ENCODE measurements at regions not wholly inside any gene's neighbourhood (a gene's known extent, or its start where the extent isn't known, plus 50 kb on each side); places are given as distances from the start of the nearest gene placed in this dataset.
"Not testable (repeated sequence)": the region's sequence is repeated elsewhere in the genome, so short reads cannot be mapped to it uniquely, and the experiment has no call there.

DNA sequence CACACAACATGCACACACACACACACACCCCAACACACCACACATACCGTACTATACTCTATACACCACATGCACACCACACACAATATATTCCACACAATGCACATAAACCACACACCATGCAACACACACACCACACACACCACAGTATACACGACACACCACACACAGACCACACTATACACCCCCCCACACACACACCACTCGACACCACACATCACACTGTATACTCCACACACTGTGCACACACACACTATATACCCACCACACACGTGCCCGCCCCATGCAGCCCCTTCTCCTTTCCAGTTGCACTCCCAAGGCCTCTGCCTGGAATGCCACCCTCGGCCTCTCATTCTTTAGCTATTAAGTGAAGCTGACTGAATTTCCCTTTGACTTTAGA lies 148.2 kb upstream of the NOCT start:
- no peak for TF ChIP-seq CTCF (IDR thresholded peaks at IDR 0.05; ENCODE audit: insufficient read depth, low read depth, low read length, missing control alignments)
- no peak overlapping the region for H3K4me3 ChIP-seq (ENCODE audit: low read depth, low read length)
- DNase-seq (ENCODE audit: low read depth), result no peak

GRCh38 chr4:138866314-138866713 lies 149.3 kb upstream of the NOCT start:
- no peak overlapping the region for H3K4me3 ChIP-seq (ENCODE audit: low read depth, low read length)
- no peak for TF ChIP-seq CTCF (IDR thresholded peaks at IDR 0.05; ENCODE audit: insufficient read depth, low read depth, low read length, missing control alignments)
- DNase-seq (ENCODE audit: low read depth), result no peak

DNA sequence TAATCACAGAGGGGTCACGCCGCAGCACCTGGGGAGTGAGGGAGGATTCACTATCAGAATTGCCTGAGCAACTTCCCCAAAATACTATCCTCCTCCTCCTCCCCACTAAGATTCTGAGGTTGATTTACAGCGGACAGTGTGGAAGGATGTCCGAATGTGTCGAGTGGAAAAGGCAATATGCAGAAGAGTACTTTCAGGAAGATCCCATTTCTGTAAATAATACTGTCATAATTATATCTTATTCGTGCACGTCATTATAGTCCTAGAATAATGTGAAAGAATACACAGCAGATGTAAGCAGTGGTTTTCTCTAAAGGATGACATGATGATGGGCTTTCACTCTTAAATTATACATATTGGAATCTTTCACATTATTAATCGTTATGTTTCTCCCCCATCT lies 149.8 kb upstream of the NOCT start:
- no peak for DNase-seq (ENCODE audit: low read depth)
- H3K4me3 ChIP-seq (ENCODE audit: low read depth, low read length), result no peak overlapping the region
- TF ChIP-seq CTCF (IDR thresholded peaks at IDR 0.05; ENCODE audit: insufficient read depth, low read depth, low read length, missing control alignments), result no peak

DNA sequence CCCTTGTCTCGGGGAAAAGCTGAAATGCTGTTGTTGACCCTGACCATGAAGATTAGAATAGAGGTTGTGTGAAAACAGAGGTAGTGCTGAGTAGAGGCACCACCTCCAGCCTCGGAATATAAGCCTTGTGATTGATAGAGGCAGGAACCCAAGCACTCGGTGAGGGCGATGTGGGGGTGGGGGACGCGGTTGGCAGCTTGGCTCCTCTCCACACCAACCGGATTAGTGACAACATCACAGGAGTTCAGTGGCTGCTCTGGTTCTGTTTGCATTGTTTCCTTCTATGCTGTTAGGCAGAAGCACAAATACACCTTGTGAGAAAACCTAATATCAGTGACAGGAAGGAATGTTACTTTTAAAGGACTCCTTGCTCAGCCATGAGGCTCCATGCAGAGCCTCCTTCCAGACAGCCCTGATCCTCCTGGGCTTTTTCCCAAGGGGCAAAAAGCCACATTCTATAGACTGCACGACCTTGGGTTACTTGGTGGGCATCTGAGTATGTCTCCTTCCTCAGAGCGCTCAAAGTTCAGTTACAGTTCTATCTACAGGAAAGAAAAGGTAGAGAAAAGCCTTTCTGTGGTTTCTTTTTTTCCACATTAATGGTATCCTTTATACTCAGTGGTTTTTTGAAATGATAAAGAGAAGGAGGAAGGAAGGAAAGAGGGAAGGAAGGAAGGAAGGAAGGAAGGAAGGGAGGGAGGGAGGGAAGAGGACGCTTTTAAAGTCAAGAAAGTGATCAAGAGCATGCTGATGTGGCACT lies 150.4 kb upstream of the NOCT start:
- no peak for DNase-seq (ENCODE audit: low read depth)
- TF ChIP-seq CTCF (IDR thresholded peaks at IDR 0.05; ENCODE audit: insufficient read depth, low read depth, low read length, missing control alignments), result no peak
- no peak overlapping the region for H3K4me3 ChIP-seq (ENCODE audit: low read depth, low read length)

GRCh38 chr4:138863160-138863559 lies 152.4 kb upstream of the NOCT start:
- no peak for TF ChIP-seq CTCF (IDR thresholded peaks at IDR 0.05; ENCODE audit: insufficient read depth, low read depth, low read length, missing control alignments)
- DNase-seq (ENCODE audit: low read depth), result no peak
- H3K4me3 ChIP-seq (ENCODE audit: low read depth, low read length), result no peak overlapping the region

GRCh38 chr4:138861135-138861534 lies 154.4 kb upstream of the NOCT start:
- H3K4me3 ChIP-seq (ENCODE audit: low read depth, low read length), result no peak overlapping the region
- no peak for DNase-seq (ENCODE audit: low read depth)
- no peak for TF ChIP-seq CTCF (IDR thresholded peaks at IDR 0.05; ENCODE audit: insufficient read depth, low read depth, low read length, missing control alignments)

GRCh38 chr4:138860357-138860756 lies 155.2 kb upstream of the NOCT start:
- DNase-seq (ENCODE audit: low read depth); H3K4me3 ChIP-seq (ENCODE audit: low read depth, low read length): not testable (repeated sequence)
